B cell (primary cell): ENCODE measurements at regions not wholly inside any gene's neighbourhood (a gene's known extent, or its start where the extent isn't known, plus 50 kb on each side); places are given as distances from the start of the nearest gene placed in this dataset.
A peak's percentile ranks its signal among the peaks of the same experiment; 100 is the strongest.

Source experiments
- ATAC-seq: fragments of 200-7000 bp; cut with Tn5 transposase; one replicate; pipeline ENCODE4 v1.10.0; 2021; ENCODE audit warnings: low read depth, mild to moderate bottlenecking, moderate number of reproducible peaks, moderate library complexity
- CTCF ChIA-PET: fragments of 350-600 bp; sonication (Branson Sonifier 250); formaldehyde crosslinking; loops from one replicate; lab custom pipeline; 2021; ENCODE audit warnings: antibody characterized with exemption, inconsistent platforms; lab: Charles Lee
- POLR2A ChIA-PET: fragments of 350-600 bp; sonication (Branson Sonifier 250); formaldehyde crosslinking; loops from one replicate; lab custom pipeline; 2021; ENCODE audit warnings: antibody characterized with exemption; lab: Charles Lee
- DNase-seq: peaks from one replicate; pipeline ENCODE4 v3.0.0; 2013
- H2AFZ ChIP-seq: 2 replicates; pipeline ENCODE4 v1.6.1; 2012; ENCODE audit warnings: mild to moderate bottlenecking, low read depth, low read length; ENCODE audit not compliant: insufficient read depth, poor library complexity, severe bottlenecking
- H3K27ac ChIP-seq, 2 donors: 1 replicate in 1 of 2; 2 replicates in 1 of 2; pipeline ENCODE4 v1.5.1; 2012 to 2013; ENCODE audit warnings: low read length in 2 of 2, mild to moderate bottlenecking in 2 of 2, moderate library complexity in 1 of 2
- H3K27me3 ChIP-seq, 4 experiments: fragments of 200-600 bp in 1 of 4; sonication (generic) in 1 of 4; replicated peaks in 1 of 4; 1 replicate in 2 of 4; 2 replicates in 2 of 4; pipeline versions ENCODE4 v1.6.1 to v1.7.0; 2013 to 2016; ENCODE audit warnings: low read length in 3 of 4, mild to moderate bottlenecking in 2 of 4, mixed read lengths in 1 of 4, moderate library complexity in 1 of 4; ENCODE audit not compliant: insufficient read depth in 4 of 4, control insufficient read depth in 3 of 4; ENCODE audit errors: control extremely low read depth in 1 of 4
- H3K36me3 ChIP-seq, 2 experiments: replicated peaks in 1 of 2; 1 replicate in 1 of 2; 2 replicates in 1 of 2; pipeline versions ENCODE4 v1.6.1 to v1.7.1; 2013; ENCODE audit warnings: low read length in 1 of 2; ENCODE audit not compliant: insufficient read depth in 2 of 2, control insufficient read depth in 1 of 2; ENCODE audit errors: control extremely low read depth in 1 of 2, extremely low read depth in 1 of 2
- H3K4me1 ChIP-seq, 2 donors: fragments of 200-600 bp in 1 of 2; sonication (generic) in 1 of 2; 1 replicate in 1 of 2; 2 replicates in 1 of 2; pipeline versions ENCODE4 v1.5.1 to v1.6.1; 2013 to 2017; ENCODE audit warnings: low read length in 2 of 2; ENCODE audit not compliant: control insufficient read depth in 2 of 2, insufficient read depth in 2 of 2
- H3K4me2 ChIP-seq: replicated peaks from 2 replicates; pipeline ENCODE3; 2012; ENCODE audit warnings: mild to moderate bottlenecking, low read depth, low read length; ENCODE audit not compliant: poor library complexity, severe bottlenecking
- H3K4me3 ChIP-seq, 5 experiments: fragments of 200-600 bp in 1 of 5; sonication (generic) in 1 of 5; 1 replicate in 3 of 5; 2 replicates in 2 of 5; pipeline versions ENCODE4 v1.5.1 to v1.7.0; 2011 to 2016; ENCODE audit warnings: low read length in 4 of 5, mild to moderate bottlenecking in 4 of 5, low read depth in 2 of 5, control low read depth in 1 of 5, moderate library complexity in 1 of 5; ENCODE audit not compliant: insufficient read depth in 1 of 5; ENCODE audit errors: control extremely low read depth in 1 of 5, extremely low read depth in 1 of 5
- H3K79me2 ChIP-seq: fragments of 200-600 bp; sonication (generic); one replicate; pipeline ENCODE4 v1.6.0; 2016; ENCODE audit warnings: low read length; ENCODE audit not compliant: control insufficient read depth, insufficient read depth
- H3K9ac ChIP-seq: fragments of 200-600 bp; sonication (generic); 2 replicates; pipeline ENCODE4 v1.6.1; 2017; ENCODE audit warnings: mild to moderate bottlenecking, low read length, moderate library complexity
- H3K9me3 ChIP-seq, 3 donors: one replicate each; pipeline versions ENCODE4 v1.6.1 to v1.7.1; 2013; ENCODE audit warnings: low read length in 2 of 3; ENCODE audit not compliant: control insufficient read depth in 2 of 3, insufficient read depth in 1 of 3; ENCODE audit errors: control extremely low read depth in 1 of 3
- H4K20me1 ChIP-seq: 2 replicates; pipeline ENCODE4 v1.6.0; 2012; ENCODE audit warnings: mild to moderate bottlenecking, low read length; ENCODE audit not compliant: insufficient read depth, control insufficient read depth, poor library complexity, severe bottlenecking
- H3K27ac Mint-ChIP-seq: one replicate; pipeline ENCODE4 v1.8.0; 2021; ENCODE audit warnings: mixed read lengths
- H3K27me3 Mint-ChIP-seq: one replicate; pipeline ENCODE4 v1.8.0; 2021; ENCODE audit warnings: mixed read lengths
- H3K4me1 Mint-ChIP-seq: one replicate; pipeline ENCODE4 v1.8.0; 2021; ENCODE audit warnings: mixed read lengths
- H3K4me3 Mint-ChIP-seq: one replicate; pipeline ENCODE4 v1.8.0; 2021; ENCODE audit warnings: mixed read lengths
- H3K9me3 Mint-ChIP-seq: one replicate; pipeline ENCODE4 v1.8.0; 2022; ENCODE audit warnings: mixed read lengths; ENCODE audit not compliant: insufficient read depth
- EZH2 ChIP-seq: IDR thresholded peaks from 2 replicates; pipeline ENCODE4 v1.6.1; 2012; ENCODE audit warnings: borderline replicate concordance, low read depth, mild to moderate bottlenecking, moderate library complexity, low read length; ENCODE audit not compliant: insufficient read depth, poor library complexity, severe bottlenecking
- WGBS: methylation state at CpG from one replicate; pipeline ENCODE4 v1.1.5; 2013; ENCODE audit warnings: missing lambda C conversion rate; ENCODE audit not compliant: insufficient coverage; 5-methylcytosine and 5-hydroxymethylcytosine counted together
- intact Hi-C: fragments of 100-400 bp; cut with micrococcal nuclease; formaldehyde crosslinking; loops from one replicate; pipeline ENCODE4 v1.10.0; 2022
- TF ChIP-seq, protein P1 (sequence below): fragments of 200-600 bp; IDR thresholded peaks from one replicate; pipeline ENCODE4 v1.8.0; 2022; ENCODE audit warnings: antibody characterized with exemption, mild to moderate bottlenecking

GRCh38 chr1:69129538-69129937 is 438.2 kb upstream of the LRRC7 start:
- Histone ChIP-seq H3K27me3 (no peaks in the 10 kb centered on the region), H3K9me3 (no peaks in the 10 kb centered on the region), H4K20me1 (no peaks in the 10 kb centered on the region), H3K79me2 (no peaks in the 10 kb centered on the region), H2AFZ (no peak overlapping the region), H3K36me3 (no peaks in the 10 kb centered on the region), H3K27ac (no peak overlapping the region), H3K9ac (no peak overlapping the region), H3K4me1 (no peaks in the 10 kb centered on the region), H3K4me2 (no peak overlapping the region), H3K4me3 (no peak overlapping the region)
- ChIA-PET CTCF (no interaction called here), POLR2A (no interaction called here)
- DNase-seq (no peak), ATAC-seq (no peak)
- H3K27ac Mint-ChIP-seq = no peak overlapping the region
- no peaks in the 10 kb centered on the region for H3K9me3 Mint-ChIP-seq
- H3K4me3 Mint-ChIP-seq = no peak overlapping the region
- 79% methylated on average over 3 of the region's 4 CpGs for WGBS
- intact Hi-C loops = no loop called here
- TF ChIP-seq, protein P1, sequence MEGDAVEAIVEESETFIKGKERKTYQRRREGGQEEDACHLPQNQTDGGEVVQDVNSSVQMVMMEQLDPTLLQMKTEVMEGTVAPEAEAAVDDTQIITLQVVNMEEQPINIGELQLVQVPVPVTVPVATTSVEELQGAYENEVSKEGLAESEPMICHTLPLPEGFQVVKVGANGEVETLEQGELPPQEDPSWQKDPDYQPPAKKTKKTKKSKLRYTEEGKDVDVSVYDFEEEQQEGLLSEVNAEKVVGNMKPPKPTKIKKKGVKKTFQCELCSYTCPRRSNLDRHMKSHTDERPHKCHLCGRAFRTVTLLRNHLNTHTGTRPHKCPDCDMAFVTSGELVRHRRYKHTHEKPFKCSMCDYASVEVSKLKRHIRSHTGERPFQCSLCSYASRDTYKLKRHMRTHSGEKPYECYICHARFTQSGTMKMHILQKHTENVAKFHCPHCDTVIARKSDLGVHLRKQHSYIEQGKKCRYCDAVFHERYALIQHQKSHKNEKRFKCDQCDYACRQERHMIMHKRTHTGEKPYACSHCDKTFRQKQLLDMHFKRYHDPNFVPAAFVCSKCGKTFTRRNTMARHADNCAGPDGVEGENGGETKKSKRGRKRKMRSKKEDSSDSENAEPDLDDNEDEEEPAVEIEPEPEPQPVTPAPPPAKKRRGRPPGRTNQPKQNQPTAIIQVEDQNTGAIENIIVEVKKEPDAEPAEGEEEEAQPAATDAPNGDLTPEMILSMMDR = no peak
- TF ChIP-seq EZH2 = no peak
- no peaks in the 10 kb centered on the region for H3K27me3 Mint-ChIP-seq
- H3K4me1 Mint-ChIP-seq = no peaks in the 10 kb centered on the region

DNA sequence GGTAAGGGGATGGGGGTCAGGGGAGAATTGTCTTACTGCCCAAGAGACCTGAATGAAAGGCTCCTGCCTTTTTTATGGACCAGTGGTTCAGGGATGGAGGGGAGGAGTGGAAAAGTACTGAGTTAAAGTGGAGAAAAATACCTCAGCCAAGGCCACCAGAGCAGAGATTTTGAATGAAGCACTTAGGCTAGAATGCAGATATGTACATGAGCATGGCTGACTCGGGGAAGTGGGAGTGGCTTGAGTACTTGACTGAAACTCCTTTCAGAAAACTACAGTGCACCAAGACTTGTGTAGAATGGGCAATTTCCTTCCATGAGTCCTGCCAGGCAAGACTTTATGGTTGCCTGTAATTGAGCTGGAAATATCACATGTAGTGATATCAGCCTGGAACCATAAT is 429.6 kb upstream of the LRRC7 start:
- POLR2A ChIA-PET = no interaction called here
- Histone ChIP-seq H4K20me1 (no peaks in the 10 kb centered on the region), H3K4me1 (no peaks in the 10 kb centered on the region), H2AFZ (no peak overlapping the region), H3K9me3 (peaks cover 0 to 2% (median 0%) of the 10 kb centered on the region in 3 donors), H3K4me3 (no peak overlapping the region), H3K9ac (no peak overlapping the region), H3K27me3 (no peaks in the 10 kb centered on the region), H3K27ac (no peak overlapping the region), H3K79me2 (no peaks in the 10 kb centered on the region), H3K36me3 (no peaks in the 10 kb centered on the region), H3K4me2 (no peak overlapping the region)
- Mint-ChIP-seq H3K27me3 (no peaks in the 10 kb centered on the region), H3K27ac (peak overlapping the region; percentile 10), H3K9me3 (peaks cover 10% of the 10 kb centered on the region), H3K4me1 (no peaks in the 10 kb centered on the region), H3K4me3 (no peak overlapping the region)
- no peak for DNase-seq
- intact Hi-C loops = no loop called here
- ATAC-seq = no peak
- TF ChIP-seq EZH2 = no peak
- TF ChIP-seq, protein P1 = no peak
- CTCF ChIA-PET = no interaction called here
- WGBS = 83% methylated on average over 1 of the region's 1 CpG
